DOHH2 (cell line): ENCODE measurements at regions not wholly inside any gene's neighbourhood (a gene's known extent, or its start where the extent isn't known, plus 50 kb on each side); places are given as distances from the start of the nearest gene placed in this dataset.
"Not testable (repeated sequence)": the region's sequence is repeated elsewhere in the genome, so short reads cannot be mapped to it uniquely, and the experiment has no call there.

Source experiments
- EZH2phosphoT487 ChIP-seq: fragments of 200-600 bp; sonication (generic); IDR thresholded peaks from 2 replicates; pipeline ENCODE4 v1.6.1; 2017; ENCODE audit warnings: borderline replicate concordance, mild to moderate bottlenecking, antibody characterized with exemption, low read length, moderate library complexity, mixed read lengths
- TF ChIP-seq, protein P1 (sequence below): fragments of 200-600 bp; sonication (generic); IDR thresholded peaks from one replicate; pipeline ENCODE4 v1.5.1; 2014; ENCODE audit warnings: antibody characterized with exemption, mild to moderate bottlenecking, low read depth, low read length; ENCODE audit not compliant: poor library complexity, severe bottlenecking

DNA sequence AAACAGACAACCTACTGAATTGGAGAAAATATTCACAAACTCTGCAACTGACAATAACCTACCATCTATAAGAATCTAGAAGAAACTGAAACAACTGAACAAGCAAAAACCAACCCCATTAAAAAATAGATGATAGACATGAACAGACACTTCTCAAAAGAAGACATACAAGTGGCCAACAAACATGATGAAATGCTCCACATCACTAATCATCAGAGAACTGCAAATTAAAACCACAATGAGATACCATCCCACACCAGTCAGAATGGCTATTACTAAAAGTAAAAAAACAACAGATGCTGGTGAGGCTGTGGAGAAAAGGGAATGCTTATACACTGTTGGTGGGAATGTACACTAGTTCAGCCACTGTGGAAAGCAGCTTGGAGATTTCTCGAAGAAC lies 84.3 kb upstream of the CEP126 start:
- TF ChIP-seq, protein P1, sequence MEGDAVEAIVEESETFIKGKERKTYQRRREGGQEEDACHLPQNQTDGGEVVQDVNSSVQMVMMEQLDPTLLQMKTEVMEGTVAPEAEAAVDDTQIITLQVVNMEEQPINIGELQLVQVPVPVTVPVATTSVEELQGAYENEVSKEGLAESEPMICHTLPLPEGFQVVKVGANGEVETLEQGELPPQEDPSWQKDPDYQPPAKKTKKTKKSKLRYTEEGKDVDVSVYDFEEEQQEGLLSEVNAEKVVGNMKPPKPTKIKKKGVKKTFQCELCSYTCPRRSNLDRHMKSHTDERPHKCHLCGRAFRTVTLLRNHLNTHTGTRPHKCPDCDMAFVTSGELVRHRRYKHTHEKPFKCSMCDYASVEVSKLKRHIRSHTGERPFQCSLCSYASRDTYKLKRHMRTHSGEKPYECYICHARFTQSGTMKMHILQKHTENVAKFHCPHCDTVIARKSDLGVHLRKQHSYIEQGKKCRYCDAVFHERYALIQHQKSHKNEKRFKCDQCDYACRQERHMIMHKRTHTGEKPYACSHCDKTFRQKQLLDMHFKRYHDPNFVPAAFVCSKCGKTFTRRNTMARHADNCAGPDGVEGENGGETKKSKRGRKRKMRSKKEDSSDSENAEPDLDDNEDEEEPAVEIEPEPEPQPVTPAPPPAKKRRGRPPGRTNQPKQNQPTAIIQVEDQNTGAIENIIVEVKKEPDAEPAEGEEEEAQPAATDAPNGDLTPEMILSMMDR: not testable (repeated sequence)
- not testable (repeated sequence) for TF ChIP-seq EZH2phosphoT487
